Spleen (tissue), 11 donors: ENCODE measurements at regions not wholly inside any gene's neighbourhood (a gene's known extent, or its start where the extent isn't known, plus 50 kb on each side); places are given as distances from the start of the nearest gene placed in this dataset.

Source experiments
- DNase-seq: peaks from one replicate; pipeline ENCODE4 v3.0.0-alpha.2; 2020
- H3K27ac ChIP-seq, 8 donors: fragments of 200-600 bp; sonication (generic) in 7 of 8; 1 replicate in 4 of 8; 2 replicates in 4 of 8; pipeline versions ENCODE4 v1.5.0 to v1.8.0; 2016 to 2021; ENCODE audit warnings: inconsistent platforms in 4 of 8, mild to moderate bottlenecking in 4 of 8, moderate library complexity in 1 of 8
- H3K27me3 ChIP-seq, 7 donors: fragments of 200-600 bp; sonication (generic) in 6 of 7; replicated peaks in 1 of 7; 1 replicate in 4 of 7; 2 replicates in 3 of 7; pipeline versions ENCODE4 v1.5.0 to v1.8.0; 2016 to 2021; ENCODE audit warnings: inconsistent platforms in 3 of 7, mild to moderate bottlenecking in 1 of 7
- H3K36me3 ChIP-seq, 6 donors: fragments of 200-600 bp; sonication (generic) in 5 of 6; 1 replicate in 4 of 6; 2 replicates in 2 of 6; pipeline versions ENCODE4 v1.5.0 to v1.8.0; 2016 to 2021; ENCODE audit warnings: inconsistent platforms in 2 of 6
- H3K4me1 ChIP-seq, 6 donors: fragments of 200-600 bp; sonication (generic) in 5 of 6; 1 replicate in 3 of 6; 2 replicates in 3 of 6; pipeline versions ENCODE4 v1.5.0 to v1.8.0; 2016 to 2021; ENCODE audit warnings: inconsistent platforms in 3 of 6
- H3K4me3 ChIP-seq, 8 donors: fragments of 200-600 bp; sonication (generic) in 7 of 8; 1 replicate in 4 of 8; 2 replicates in 4 of 8; pipeline versions ENCODE4 v1.5.0 to v1.8.0; 2016 to 2021; ENCODE audit warnings: inconsistent platforms in 4 of 8, mild to moderate bottlenecking in 4 of 8, moderate library complexity in 2 of 8
- H3K9me3 ChIP-seq, 8 donors: fragments of 200-600 bp; sonication (generic) in 7 of 8; 1 replicate in 4 of 8; 2 replicates in 4 of 8; pipeline versions ENCODE4 v1.5.0 to v1.8.0; 2016 to 2021; ENCODE audit warnings: inconsistent platforms in 4 of 8
- CTCF ChIP-seq, 11 experiments: fragments of 200-600 bp in 7 of 11; fragments of 450-650 bp in 4 of 11; sonication (generic) in 4 of 11; IDR thresholded peaks in 8 of 11; conservative IDR thresholded peaks in 3 of 11; 1 replicate in 7 of 11; 2 replicates in 4 of 11; pipeline versions ENCODE4 v1.4.0 to v1.8.0; 2016 to 2021; ENCODE audit warnings: antibody characterized with exemption in 11 of 11, inconsistent platforms in 4 of 11, mild to moderate bottlenecking in 1 of 11
- POLR2A ChIP-seq, 3 donors: fragments of 450-650 bp; IDR thresholded peaks; one replicate each; pipeline ENCODE4 v1.5.1; 2017; ENCODE audit warnings: antibody characterized with exemption in 3 of 3, mild to moderate bottlenecking in 1 of 3
- POLR2AphosphoS5 ChIP-seq, 3 donors: sonication (generic); formaldehyde crosslinking; IDR thresholded peaks; one replicate each; pipeline ENCODE4 v1.5.1; 2017; ENCODE audit warnings: antibody characterized with exemption in 3 of 3
- WGBS, 5 donors: extraction: QIAGEN DNeasy Blood & Tissue Kit in 3 of 5; methylation state at CpG; one replicate each; pipeline versions ENCODE4 v1.1.5 to v1.1.7; 2013 to 2018; 5-methylcytosine and 5-hydroxymethylcytosine counted together
- intact Hi-C: fragments of 100-400 bp; cut with DNase I; formaldehyde crosslinking; loops from one replicate; pipeline ENCODE4 v1.15.0; 2023; ENCODE audit warnings: low total_unique reads
- donor health status: healthy with polysubstance abuse.
- donor health status: DM: no; HTN: no; CAD: no; lungs with moderate emphysema.
- donor health status: DM: no; HTN: no; CAD: no.
- donor health status: Bipolar disorder and iron deficiency.
- donor health status: healthy.
- donor health status: DM: no; HTN: no; CAD: no.
- donor health status: DM: yes; HTN: yes; CAD: no.

- Histone ChIP-seq H3K4me1 (peaks cover 0 to 33% (median 10%) of the 10 kb centered on the region in 6 donors), H3K4me3 (no peak overlapping the region), H3K9me3 (peaks cover 0 to 6% (median 0%) of the 10 kb centered on the region in 8 donors), H3K27me3 (peaks cover 0 to 13% (median 0%) of the 10 kb centered on the region in 7 donors), H3K36me3 (no peaks in the 10 kb centered on the region), H3K27ac (no peak overlapping the region)
- intact Hi-C loops = no loop called here
- TF ChIP-seq POLR2A (IDR thresholded peaks at IDR 0.05) (no peak), POLR2AphosphoS5 (IDR thresholded peaks at IDR 0.05) (no peak), CTCF (IDR thresholded peaks at IDR 0.05 in 8 of 11, conservative IDR thresholded peaks at IDR 0.05 in 3 of 11) (no peak)
- 78 to 85% (median 81%) methylated on average over 6 to 11 of the region's 11 CpGs for WGBS, 5 donors
- no peak for DNase-seq
Observed at GRCh38 chr16:85365120-85365519, 248.0 kb upstream of the GSE1 start.

- DNase-seq = no peak
- Histone ChIP-seq H3K4me3 (no peak overlapping the region), H3K27ac (no peak overlapping the region), H3K36me3 (no peaks in the 10 kb centered on the region), H3K27me3 (peaks cover 0 to 15% (median 0%) of the 10 kb centered on the region in 7 donors), H3K4me1 (peaks cover 0 to 44% (median 15%) of the 10 kb centered on the region in 6 donors), H3K9me3 (peaks cover 0 to 6% (median 0%) of the 10 kb centered on the region in 8 donors)
- intact Hi-C loops = no loop called here
- WGBS, 5 donors = 58 to 86% (median 77%) methylated on average over 18 to 22 of the region's 22 CpGs
- TF ChIP-seq CTCF (IDR thresholded peaks at IDR 0.05 in 8 of 11, conservative IDR thresholded peaks at IDR 0.05 in 3 of 11) (no peak), POLR2AphosphoS5 (IDR thresholded peaks at IDR 0.05) (peak in 1 of 3 donors; percentile 13)
Observed at GRCh38 chr16:85366031-85366763, 246.9 kb upstream of the GSE1 start.

GRCh38 chr16:85367485-85367884, 245.6 kb upstream of the GSE1 start:
- Histone ChIP-seq H3K4me1 (peaks cover 0 to 55% (median 21%) of the 10 kb centered on the region in 6 donors), H3K9me3 (peaks cover 0 to 6% (median 0%) of the 10 kb centered on the region in 8 donors), H3K27ac (no peak overlapping the region), H3K36me3 (no peaks in the 10 kb centered on the region), H3K27me3 (peaks cover 0 to 15% (median 0%) of the 10 kb centered on the region in 7 donors), H3K4me3 (no peak overlapping the region)
- intact Hi-C loops = no loop called here
- DNase-seq = no peak
- 83 to 96% (median 88%) methylated on average over 11 to 12 of the region's 12 CpGs for WGBS, 5 donors
- TF ChIP-seq POLR2AphosphoS5 (IDR thresholded peaks at IDR 0.05) = no peak
- no peak for TF ChIP-seq POLR2A (IDR thresholded peaks at IDR 0.05)
- no peak for TF ChIP-seq CTCF (IDR thresholded peaks at IDR 0.05 in 8 of 11, conservative IDR thresholded peaks at IDR 0.05 in 3 of 11)

GRCh38 chr16:85369060-85369459, 244.1 kb upstream of the GSE1 start:
- DNase-seq = no peak
- Histone ChIP-seq H3K27me3 (peaks cover 0 to 15% (median 0%) of the 10 kb centered on the region in 7 donors), H3K27ac (no peak overlapping the region), H3K9me3 (peaks cover 0 to 2% (median 0%) of the 10 kb centered on the region in 8 donors), H3K36me3 (no peaks in the 10 kb centered on the region), H3K4me1 (peaks cover 0 to 66% (median 30%) of the 10 kb centered on the region in 6 donors), H3K4me3 (no peak overlapping the region)
- intact Hi-C loops = no loop called here
- WGBS, 5 donors = 68 to 84% (median 78%) methylated on average over 7 of the region's 7 CpGs
- TF ChIP-seq POLR2A (IDR thresholded peaks at IDR 0.05) (no peak), CTCF (IDR thresholded peaks at IDR 0.05 in 8 of 11, conservative IDR thresholded peaks at IDR 0.05 in 3 of 11) (no peak), POLR2AphosphoS5 (IDR thresholded peaks at IDR 0.05) (no peak)
